ENCODE measurements at regions not wholly inside any gene's neighbourhood (a gene's known extent, or its start where the extent isn't known, plus 50 kb on each side); places are given as distances from the start of the nearest gene placed in this dataset.

DNA sequence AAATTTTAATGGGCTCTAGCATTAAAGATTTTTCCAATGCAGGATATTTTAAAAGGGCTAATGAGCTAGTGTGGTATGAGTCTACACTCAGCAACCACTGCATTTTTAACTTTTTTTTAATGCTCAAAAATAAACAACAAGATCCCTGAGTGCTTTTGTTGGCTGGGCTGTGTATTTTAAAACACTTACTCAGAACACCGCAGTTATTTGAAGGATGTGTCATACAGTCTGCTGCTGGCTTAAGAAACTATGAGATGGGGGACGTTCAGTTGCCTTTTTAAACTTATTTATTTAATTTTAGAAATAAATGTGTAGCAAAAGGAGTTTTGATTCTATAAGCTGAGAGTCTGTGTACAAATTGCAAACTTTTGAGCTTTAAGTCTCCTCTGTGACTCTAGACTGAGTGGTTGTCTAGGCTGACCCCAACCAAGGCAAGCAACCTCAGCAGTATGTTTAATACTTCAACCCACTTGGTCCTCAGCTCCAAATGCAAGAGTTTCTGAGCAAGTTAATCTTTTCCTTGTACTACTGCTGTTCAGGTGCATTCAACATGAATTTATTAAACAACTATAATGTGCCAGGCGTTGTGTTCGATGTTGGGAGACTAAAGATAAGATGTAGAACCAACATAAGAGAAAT, 278.6 kb upstream of the DIPK2B start:
- TF ChIP-seq POLR2A (IDR thresholded peaks at IDR 0.05; ENCODE audit: extremely low read depth, insufficient read length) (no peak), MYC (IDR thresholded peaks at IDR 0.05; ENCODE audit: low read depth, low read length) (no peak)
- TF ChIP-seq, protein P1, sequence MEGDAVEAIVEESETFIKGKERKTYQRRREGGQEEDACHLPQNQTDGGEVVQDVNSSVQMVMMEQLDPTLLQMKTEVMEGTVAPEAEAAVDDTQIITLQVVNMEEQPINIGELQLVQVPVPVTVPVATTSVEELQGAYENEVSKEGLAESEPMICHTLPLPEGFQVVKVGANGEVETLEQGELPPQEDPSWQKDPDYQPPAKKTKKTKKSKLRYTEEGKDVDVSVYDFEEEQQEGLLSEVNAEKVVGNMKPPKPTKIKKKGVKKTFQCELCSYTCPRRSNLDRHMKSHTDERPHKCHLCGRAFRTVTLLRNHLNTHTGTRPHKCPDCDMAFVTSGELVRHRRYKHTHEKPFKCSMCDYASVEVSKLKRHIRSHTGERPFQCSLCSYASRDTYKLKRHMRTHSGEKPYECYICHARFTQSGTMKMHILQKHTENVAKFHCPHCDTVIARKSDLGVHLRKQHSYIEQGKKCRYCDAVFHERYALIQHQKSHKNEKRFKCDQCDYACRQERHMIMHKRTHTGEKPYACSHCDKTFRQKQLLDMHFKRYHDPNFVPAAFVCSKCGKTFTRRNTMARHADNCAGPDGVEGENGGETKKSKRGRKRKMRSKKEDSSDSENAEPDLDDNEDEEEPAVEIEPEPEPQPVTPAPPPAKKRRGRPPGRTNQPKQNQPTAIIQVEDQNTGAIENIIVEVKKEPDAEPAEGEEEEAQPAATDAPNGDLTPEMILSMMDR (IDR thresholded peaks at IDR 0.05; ENCODE audit: low read depth, low read length), result no peak
- TF ChIP-seq, protein P2, sequence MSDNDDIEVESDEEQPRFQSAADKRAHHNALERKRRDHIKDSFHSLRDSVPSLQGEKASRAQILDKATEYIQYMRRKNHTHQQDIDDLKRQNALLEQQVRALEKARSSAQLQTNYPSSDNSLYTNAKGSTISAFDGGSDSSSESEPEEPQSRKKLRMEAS (IDR thresholded peaks at IDR 0.05; ENCODE audit: low read depth, low read length), result no peak

Data from NB4 (cell line).